Smooth muscle cell (in vitro differentiated cells): ENCODE measurements at regions not wholly inside any gene's neighbourhood (a gene's known extent, or its start where the extent isn't known, plus 50 kb on each side); places are given as distances from the start of the nearest gene placed in this dataset.

Experiments
- DNase-seq: peaks from one replicate; lab custom pipeline; 2025; ENCODE audit not compliant: unreplicated experiment; lab: John Stamatoyannopoulos, UW
- H2AFZ ChIP-seq: fragments of 200-600 bp; sonication (generic); 2 replicates; pipeline ENCODE4 v1.6.0; 2016; ENCODE audit warnings: antibody characterized with exemption, low read depth, mild to moderate bottlenecking
- H3F3A ChIP-seq: fragments of 200-600 bp; sonication (generic); 2 replicates; pipeline ENCODE4 v1.6.0; 2017; ENCODE audit warnings: antibody characterized with exemption, low read depth
- H3K27ac ChIP-seq: fragments of 200-600 bp; sonication (generic); 2 replicates; pipeline ENCODE4 v1.5.1; 2016; ENCODE audit warnings: low read depth, mild to moderate bottlenecking
- H3K27me3 ChIP-seq: fragments of 200-600 bp; sonication (generic); 2 replicates; pipeline ENCODE4 v1.6.1; 2016; ENCODE audit warnings: low read depth, mild to moderate bottlenecking
- H3K36me3 ChIP-seq: fragments of 200-600 bp; sonication (generic); 2 replicates; pipeline ENCODE4 v1.5.1; 2016; ENCODE audit warnings: low read depth
- H3K4me1 ChIP-seq: fragments of 200-600 bp; sonication (generic); 2 replicates; pipeline ENCODE4 v1.5.1; 2016; ENCODE audit warnings: low read depth
- H3K4me2 ChIP-seq: fragments of 200-600 bp; sonication (generic); 2 replicates; pipeline ENCODE4 v1.6.0; 2016; ENCODE audit warnings: mild to moderate bottlenecking
- H3K4me3 ChIP-seq: fragments of 200-600 bp; sonication (generic); 2 replicates; pipeline ENCODE4 v1.5.1; 2016; ENCODE audit warnings: mild to moderate bottlenecking
- H3K79me2 ChIP-seq: fragments of 200-600 bp; sonication (generic); 2 replicates; pipeline ENCODE4 v1.6.0; 2016; ENCODE audit warnings: low read depth, mild to moderate bottlenecking
- H3K9ac ChIP-seq: fragments of 200-600 bp; sonication (generic); 2 replicates; pipeline ENCODE4 v1.6.0; 2016; ENCODE audit warnings: low read depth
- H3K9me3 ChIP-seq: fragments of 200-600 bp; sonication (generic); replicated peaks from 2 replicates; pipeline ENCODE4 v1.5.1; 2016; ENCODE audit warnings: low read depth
- H4K20me1 ChIP-seq: fragments of 200-600 bp; sonication (generic); 2 replicates; pipeline ENCODE4 v1.6.0; 2016; ENCODE audit warnings: low read depth
- WGBS: methylation state at CpG from one replicate; pipeline ENCODE4 v1.1.7; 2016; ENCODE audit warnings: low lambda C conversion rate; 5-methylcytosine and 5-hydroxymethylcytosine counted together
- TF ChIP-seq, protein P1 (sequence below): fragments of 200-600 bp; sonication (generic); IDR thresholded peaks from 2 replicates; pipeline ENCODE4 v1.5.1; 2017; ENCODE audit warnings: borderline replicate concordance, mild to moderate bottlenecking, antibody characterized with exemption; ENCODE audit not compliant: insufficient read depth, poor library complexity, severe bottlenecking

GRCh38 chr2:215554689-215555498 is 119.0 kb upstream of the FN1 start:
- Histone ChIP-seq H3K36me3 (no peaks in the 10 kb centered on the region), H3K4me3 (no peak overlapping the region), H3F3A (no peaks in the 10 kb centered on the region), H3K27me3 (no peaks in the 10 kb centered on the region), H3K9ac (no peak overlapping the region), H3K27ac (no peak overlapping the region), H3K9me3 (no peaks in the 10 kb centered on the region), H3K79me2 (no peaks in the 10 kb centered on the region), H4K20me1 (no peaks in the 10 kb centered on the region), H3K4me1 (no peaks in the 10 kb centered on the region), H3K4me2 (no peak overlapping the region), H2AFZ (no peak overlapping the region)
- DNase-seq: no peak
- WGBS: 57% methylated on average over 5 of the region's 5 CpGs
- TF ChIP-seq, protein P1, sequence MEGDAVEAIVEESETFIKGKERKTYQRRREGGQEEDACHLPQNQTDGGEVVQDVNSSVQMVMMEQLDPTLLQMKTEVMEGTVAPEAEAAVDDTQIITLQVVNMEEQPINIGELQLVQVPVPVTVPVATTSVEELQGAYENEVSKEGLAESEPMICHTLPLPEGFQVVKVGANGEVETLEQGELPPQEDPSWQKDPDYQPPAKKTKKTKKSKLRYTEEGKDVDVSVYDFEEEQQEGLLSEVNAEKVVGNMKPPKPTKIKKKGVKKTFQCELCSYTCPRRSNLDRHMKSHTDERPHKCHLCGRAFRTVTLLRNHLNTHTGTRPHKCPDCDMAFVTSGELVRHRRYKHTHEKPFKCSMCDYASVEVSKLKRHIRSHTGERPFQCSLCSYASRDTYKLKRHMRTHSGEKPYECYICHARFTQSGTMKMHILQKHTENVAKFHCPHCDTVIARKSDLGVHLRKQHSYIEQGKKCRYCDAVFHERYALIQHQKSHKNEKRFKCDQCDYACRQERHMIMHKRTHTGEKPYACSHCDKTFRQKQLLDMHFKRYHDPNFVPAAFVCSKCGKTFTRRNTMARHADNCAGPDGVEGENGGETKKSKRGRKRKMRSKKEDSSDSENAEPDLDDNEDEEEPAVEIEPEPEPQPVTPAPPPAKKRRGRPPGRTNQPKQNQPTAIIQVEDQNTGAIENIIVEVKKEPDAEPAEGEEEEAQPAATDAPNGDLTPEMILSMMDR: no peak

DNA sequence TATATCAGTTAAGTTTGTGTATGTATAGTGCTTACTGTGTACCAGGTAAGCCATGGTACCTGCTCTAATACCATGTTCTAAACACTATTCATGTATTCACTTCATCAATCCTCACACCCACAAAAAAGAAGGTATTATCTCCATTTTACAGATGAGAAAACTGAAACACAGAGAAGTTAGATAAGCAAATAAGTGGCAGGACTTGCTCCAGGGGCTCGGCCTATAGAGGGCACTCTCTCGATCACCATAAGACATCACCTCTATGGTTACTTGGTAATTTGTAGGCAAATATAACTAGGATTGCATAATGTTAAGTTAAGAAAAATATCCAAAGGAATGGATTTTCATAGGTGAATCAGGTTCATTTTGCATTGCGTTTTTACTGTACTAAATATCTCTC is 118.1 kb upstream of the FN1 start:
- H3K4me3 ChIP-seq: no peak overlapping the region
- no peaks in the 10 kb centered on the region for H3K9me3 ChIP-seq
- no peak overlapping the region for H3K27ac ChIP-seq
- TF ChIP-seq, protein P1: no peak
- no peaks in the 10 kb centered on the region for H3K36me3 ChIP-seq
- peaks cover 5% of the 10 kb centered on the region for H3K4me1 ChIP-seq
- peaks cover 5% of the 10 kb centered on the region for H3F3A ChIP-seq
- WGBS: 94% methylated on average over 3 of the region's 3 CpGs
- no peaks in the 10 kb centered on the region for H3K27me3 ChIP-seq
- no peak overlapping the region for H2AFZ ChIP-seq
- no peak overlapping the region for H3K9ac ChIP-seq
- H4K20me1 ChIP-seq: no peaks in the 10 kb centered on the region
- no peak for DNase-seq
- no peaks in the 10 kb centered on the region for H3K79me2 ChIP-seq
- H3K4me2 ChIP-seq: no peak overlapping the region

- WGBS: 94% methylated on average over 4 of the region's 4 CpGs
- Histone ChIP-seq H2AFZ (no peak overlapping the region), H3K9me3 (no peaks in the 10 kb centered on the region)
Measured at GRCh38 chr2:215552144-215552580, 116.3 kb upstream of the FN1 start.

More at GRCh38 chr2:215552144-215552580, 116.3 kb upstream of the FN1 start:
- no peak overlapping the region for H3K9ac ChIP-seq
- no peak for DNase-seq
- TF ChIP-seq, protein P1: no peak
- no peak overlapping the region for H3K4me3 ChIP-seq
- H3K27ac ChIP-seq: no peak overlapping the region
- H3K4me2 ChIP-seq: no peak overlapping the region
- H3K36me3 ChIP-seq: no peaks in the 10 kb centered on the region
- H3K4me1 ChIP-seq: peaks cover 9% of the 10 kb centered on the region
- no peaks in the 10 kb centered on the region for H3K79me2 ChIP-seq
- H3F3A ChIP-seq: peaks cover 6% of the 10 kb centered on the region
- no peaks in the 10 kb centered on the region for H4K20me1 ChIP-seq
- no peaks in the 10 kb centered on the region for H3K27me3 ChIP-seq
